CD4-positive, alpha-beta T cell (primary cell): ENCODE measurements at regions not wholly inside any gene's neighbourhood (a gene's known extent, or its start where the extent isn't known, plus 50 kb on each side); places are given as distances from the start of the nearest gene placed in this dataset.

Experiments
- ATAC-seq: fragments of 200-7000 bp; cut with Tn5 transposase; one replicate; pipeline ENCODE4 v1.10.0; 2022; ENCODE audit warnings: mild to moderate bottlenecking; ENCODE audit not compliant: poor library complexity
- CTCF ChIA-PET: fragments of 350-600 bp; sonication (Branson Sonifier 250); formaldehyde crosslinking; loops from one replicate; lab custom pipeline; 2021; ENCODE audit warnings: antibody characterized with exemption, inconsistent platforms; lab: Charles Lee
- POLR2A ChIA-PET: fragments of 350-600 bp; sonication (Branson Sonifier 250); formaldehyde crosslinking; loops from one replicate; lab custom pipeline; 2021; ENCODE audit warnings: antibody characterized with exemption, inconsistent platforms; lab: Charles Lee
- DNase-seq, 14 experiments: peaks; one replicate each; pipeline ENCODE4 v3.0.0-alpha.2; 2013 to 2020; ENCODE audit warnings: mixed read lengths in 2 of 14
- H3K27ac ChIP-seq, 2 donors: one replicate each; pipeline versions ENCODE4 v1.5.1 to v1.7.0; 2013; ENCODE audit warnings: low read length in 2 of 2, low read depth in 1 of 2, mild to moderate bottlenecking in 1 of 2
- H3K27me3 ChIP-seq, 2 experiments: 1 replicate in 1 of 2; 2 replicates in 1 of 2; pipeline versions ENCODE4 v1.6.1 to v1.7.0; 2013; ENCODE audit warnings: low read length in 2 of 2, control low read depth in 1 of 2, mild to moderate bottlenecking in 1 of 2, moderate library complexity in 1 of 2; ENCODE audit not compliant: insufficient read depth in 2 of 2, control insufficient read depth in 1 of 2
- H3K36me3 ChIP-seq: one replicate; pipeline ENCODE4 v1.6.1; 2013; ENCODE audit warnings: low read length, control low read depth; ENCODE audit not compliant: insufficient read depth
- H3K4me1 ChIP-seq: one replicate; pipeline ENCODE4 v1.6.1; 2013; ENCODE audit warnings: low read length, control low read depth; ENCODE audit not compliant: insufficient read depth
- H3K4me3 ChIP-seq: one replicate; pipeline ENCODE4 v1.5.1; 2013; ENCODE audit warnings: mild to moderate bottlenecking, low read length, moderate library complexity
- H3K9me3 ChIP-seq, 2 experiments: 1 replicate in 1 of 2; 2 replicates in 1 of 2; pipeline versions ENCODE4 v1.6.1 to v1.7.0; 2013; ENCODE audit warnings: low read length in 2 of 2, mild to moderate bottlenecking in 2 of 2, control low read depth in 1 of 2, moderate library complexity in 1 of 2; ENCODE audit not compliant: control insufficient read depth in 1 of 2, insufficient read depth in 1 of 2
- H3K27ac Mint-ChIP-seq: one replicate; pipeline ENCODE4 v1.8.0; 2020; ENCODE audit warnings: mixed read lengths
- H3K27me3 Mint-ChIP-seq: one replicate; pipeline ENCODE4 v1.8.0; 2021; ENCODE audit warnings: mixed read lengths
- H3K36me3 Mint-ChIP-seq: one replicate; pipeline ENCODE4 v1.8.0; 2021; ENCODE audit warnings: low read depth, mixed read lengths
- H3K4me1 Mint-ChIP-seq: one replicate; pipeline ENCODE4 v1.8.0; 2021; ENCODE audit warnings: low read depth, mixed read lengths
- H3K4me3 Mint-ChIP-seq: one replicate; pipeline ENCODE4 v1.8.0; 2020; ENCODE audit warnings: mild to moderate bottlenecking, mixed read lengths
- H3K9me3 Mint-ChIP-seq: one replicate; pipeline ENCODE4 v1.8.0; 2020; ENCODE audit warnings: mixed read lengths
- CTCF ChIP-seq: fragments of 200-600 bp; IDR thresholded peaks from one replicate; pipeline ENCODE4 v1.8.0; 2022; ENCODE audit warnings: antibody characterized with exemption, mild to moderate bottlenecking
- intact Hi-C, 2 experiments: fragments of 100-400 bp; cut with DNase I in 1 of 2; cut with micrococcal nuclease in 1 of 2; formaldehyde crosslinking; loops; one replicate each; pipeline versions ENCODE4 v1.15.1 to v1.9.0; 2023 to 2025; cut with DNase I, micrococcal nuclease

GRCh38 chr20:55793986-55794385 is 211.3 kb downstream of the CBLN4 start:
- ATAC-seq = no peak
- Histone ChIP-seq H3K9me3 (peaks cover 0 to 5% of the 10 kb centered on the region in 2 experiments), H3K36me3 (no peaks in the 10 kb centered on the region), H3K4me3 (no peak overlapping the region), H3K4me1 (no peaks in the 10 kb centered on the region), H3K27ac (no peak overlapping the region), H3K27me3 (no peaks in the 10 kb centered on the region)
- POLR2A ChIA-PET = no interaction called here
- no peaks in the 10 kb centered on the region for H3K36me3 Mint-ChIP-seq
- H3K4me1 Mint-ChIP-seq = no peaks in the 10 kb centered on the region
- no peak overlapping the region for H3K27ac Mint-ChIP-seq
- no peak for TF ChIP-seq CTCF
- H3K4me3 Mint-ChIP-seq = no peak overlapping the region
- intact Hi-C loops = no loop called here
- no peak for DNase-seq
- H3K9me3 Mint-ChIP-seq = peaks cover 12% of the 10 kb centered on the region
- no peaks in the 10 kb centered on the region for H3K27me3 Mint-ChIP-seq
- CTCF ChIA-PET = no interaction called here

- H3K27ac ChIP-seq = no peak overlapping the region
- ATAC-seq (no peak), DNase-seq (no peak)
- H3K36me3 ChIP-seq = no peaks in the 10 kb centered on the region
- H3K27me3 ChIP-seq = no peaks in the 10 kb centered on the region
- Mint-ChIP-seq H3K27me3 (no peaks in the 10 kb centered on the region), H3K36me3 (no peaks in the 10 kb centered on the region), H3K27ac (no peak overlapping the region), H3K4me1 (no peaks in the 10 kb centered on the region), H3K4me3 (no peak overlapping the region), H3K9me3 (peaks cover 12% of the 10 kb centered on the region)
- no peaks in the 10 kb centered on the region for H3K4me1 ChIP-seq
- CTCF ChIA-PET = no interaction called here
- POLR2A ChIA-PET = no interaction called here
- H3K9me3 ChIP-seq = peaks cover 0 to 5% of the 10 kb centered on the region in 2 experiments
- no peak for TF ChIP-seq CTCF
- intact Hi-C loops = no loop called here
- no peak overlapping the region for H3K4me3 ChIP-seq
Measured at GRCh38 chr20:55792049-55792448, 213.3 kb downstream of the CBLN4 start.

DNA sequence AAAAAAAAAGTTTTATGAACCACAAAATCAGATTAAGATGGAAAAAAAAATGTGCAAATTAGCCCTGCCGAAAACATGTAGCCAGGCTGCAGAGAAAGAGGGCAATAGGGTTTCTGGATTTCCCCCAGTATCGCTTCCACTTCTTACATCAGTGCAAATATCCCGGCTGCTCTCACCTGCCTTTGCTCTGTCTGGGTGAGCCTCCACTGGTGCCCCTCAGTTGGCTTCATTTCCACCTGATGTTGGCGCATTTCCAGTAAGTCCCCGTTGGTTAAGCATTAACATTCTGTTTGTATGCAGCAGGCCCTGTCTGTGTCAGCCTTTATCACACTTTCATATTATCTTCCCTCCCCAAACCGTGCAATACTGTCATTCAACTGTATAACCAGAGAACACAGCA is 215.1 kb downstream of the CBLN4 start:
- intact Hi-C loops = no loop called here

More for the DNA sequence above, 215.1 kb downstream of the CBLN4 start:
- DNase-seq = no peak
- no peaks in the 10 kb centered on the region for H3K27me3 ChIP-seq
- no peak for TF ChIP-seq CTCF
- no peaks in the 10 kb centered on the region for H3K27me3 Mint-ChIP-seq
- H3K27ac ChIP-seq = no peak overlapping the region
- CTCF ChIA-PET = no interaction called here
- ATAC-seq = no peak
- no peaks in the 10 kb centered on the region for H3K4me1 ChIP-seq
- no peaks in the 10 kb centered on the region for H3K36me3 ChIP-seq
- H3K27ac Mint-ChIP-seq = no peak overlapping the region
- POLR2A ChIA-PET = no interaction called here
- no peak overlapping the region for H3K4me3 ChIP-seq
- H3K4me3 Mint-ChIP-seq = no peak overlapping the region
- peaks cover 0 to 5% of the 10 kb centered on the region in 2 experiments for H3K9me3 ChIP-seq
- peaks cover 16% of the 10 kb centered on the region for H3K9me3 Mint-ChIP-seq
- H3K36me3 Mint-ChIP-seq = no peaks in the 10 kb centered on the region
- no peaks in the 10 kb centered on the region for H3K4me1 Mint-ChIP-seq
